Liver (tissue), 8 donors: ENCODE measurements at regions not wholly inside any gene's neighbourhood (a gene's known extent, or its start where the extent isn't known, plus 50 kb on each side); places are given as distances from the start of the nearest gene placed in this dataset.

ENCODE experiments used
- DNase-seq: peaks from one replicate; pipeline ENCODE4 v3.0.0-alpha.2; 2017; ENCODE audit warnings: low spot score
- H3K27ac ChIP-seq, 2 donors: one replicate each; pipeline ENCODE4 v1.7.0; 2013; ENCODE audit warnings: inconsistent platforms in 2 of 2, low read length in 2 of 2, control low read depth in 1 of 2, low read depth in 1 of 2, mild to moderate bottlenecking in 1 of 2
- H3K27me3 ChIP-seq, 4 donors: one replicate each; pipeline versions ENCODE4 v1.6.1 to v1.7.0; 2013; ENCODE audit warnings: low read length in 3 of 4, inconsistent platforms in 1 of 4, mild to moderate bottlenecking in 1 of 4, moderate library complexity in 1 of 4; ENCODE audit not compliant: control insufficient read depth in 4 of 4, insufficient read depth in 4 of 4
- H3K36me3 ChIP-seq, 4 donors: one replicate each; pipeline versions ENCODE4 v1.6.1 to v1.7.0; 2013; ENCODE audit warnings: low read length in 3 of 4, mild to moderate bottlenecking in 3 of 4, low read depth in 1 of 4, moderate library complexity in 1 of 4; ENCODE audit not compliant: control insufficient read depth in 4 of 4, insufficient read depth in 3 of 4
- H3K4me1 ChIP-seq, 4 donors: one replicate each; pipeline versions ENCODE4 v1.6.1 to v1.7.0; 2013; ENCODE audit warnings: low read length in 3 of 4, mild to moderate bottlenecking in 3 of 4, moderate library complexity in 1 of 4; ENCODE audit not compliant: control insufficient read depth in 4 of 4, insufficient read depth in 4 of 4
- H3K4me3 ChIP-seq, 3 donors: one replicate each; pipeline versions ENCODE4 v1.6.1 to v1.7.0; 2013; ENCODE audit warnings: low read length in 3 of 3, control low read depth in 1 of 3, low read depth in 1 of 3, mild to moderate bottlenecking in 1 of 3
- H3K9ac ChIP-seq, 2 donors: one replicate each; pipeline ENCODE4 v1.7.0; 2013; ENCODE audit warnings: low read length in 2 of 2, mild to moderate bottlenecking in 2 of 2, moderate library complexity in 2 of 2, control low read depth in 1 of 2, low read depth in 1 of 2
- H3K9me3 ChIP-seq, 4 donors: one replicate each; pipeline versions ENCODE4 v1.6.1 to v1.7.0; 2013; ENCODE audit warnings: low read length in 3 of 4; ENCODE audit not compliant: control insufficient read depth in 4 of 4
- CTCF ChIP-seq: fragments of 150-350 bp; IDR thresholded peaks from 2 replicates; pipeline ENCODE4 v1.5.1; 2017; ENCODE audit warnings: improper control_type of control experiment, low read depth, low read length; ENCODE audit not compliant: missing input control
- EGR1 ChIP-seq, 2 donors: IDR thresholded peaks; 2 replicates each; pipeline ENCODE4 v1.6.1; 2016 to 2018; ENCODE audit warnings: antibody characterized with exemption in 2 of 2, low read depth in 2 of 2
- FOXA1 ChIP-seq: IDR thresholded peaks from 2 replicates; pipeline ENCODE4 v1.6.1; 2016; ENCODE audit warnings: antibody characterized with exemption
- FOXA2 ChIP-seq: IDR thresholded peaks from 2 replicates; pipeline ENCODE4 v1.6.1; 2016; ENCODE audit warnings: antibody characterized with exemption
- HNF4G ChIP-seq: IDR thresholded peaks from 2 replicates; pipeline ENCODE4 v1.6.1; 2016; ENCODE audit warnings: antibody characterized with exemption
- JUND ChIP-seq, 2 donors: IDR thresholded peaks; 2 replicates each; pipeline ENCODE4 v1.6.1; 2016; ENCODE audit warnings: antibody characterized with exemption in 2 of 2
- NR2F2 ChIP-seq: IDR thresholded peaks from 2 replicates; pipeline ENCODE4 v1.6.1; 2016; ENCODE audit warnings: antibody characterized with exemption
- RAD21 ChIP-seq, 2 donors: IDR thresholded peaks; 2 replicates each; pipeline ENCODE4 v1.6.1; 2016; ENCODE audit warnings: antibody characterized with exemption in 2 of 2, mild to moderate bottlenecking in 2 of 2
- RXRA ChIP-seq, 2 donors: IDR thresholded peaks; 2 replicates each; pipeline ENCODE4 v1.6.1; 2017 to 2018; ENCODE audit warnings: antibody characterized with exemption in 2 of 2, mild to moderate bottlenecking in 1 of 2
- SP1 ChIP-seq: IDR thresholded peaks from 2 replicates; pipeline ENCODE4 v1.6.1; 2018; ENCODE audit warnings: antibody characterized with exemption, mild to moderate bottlenecking
- YY1 ChIP-seq: IDR thresholded peaks from 2 replicates; pipeline ENCODE4 v1.6.1; 2016; ENCODE audit warnings: antibody characterized with exemption, mild to moderate bottlenecking
- ZBTB33 ChIP-seq: IDR thresholded peaks from 2 replicates; pipeline ENCODE4 v1.6.1; 2016; ENCODE audit warnings: antibody characterized with exemption
- WGBS: extraction: QIAGEN DNeasy Blood & Tissue Kit; methylation state at CpG from one replicate; pipeline ENCODE4 v1.1.7; 2013; 5-methylcytosine and 5-hydroxymethylcytosine counted together
- TF ChIP-seq, protein P1 (sequence below): IDR thresholded peaks from 2 replicates; pipeline ENCODE4 v1.6.1; 2016; ENCODE audit warnings: antibody characterized with exemption
- TF ChIP-seq, protein P2 (sequence below): IDR thresholded peaks from 2 replicates; pipeline ENCODE4 v1.6.1; 2016; ENCODE audit warnings: antibody characterized with exemption
- TF ChIP-seq, protein P3 (sequence below): IDR thresholded peaks from 2 replicates; pipeline ENCODE4 v1.6.1; 2016; ENCODE audit warnings: antibody characterized with exemption, mild to moderate bottlenecking
- donor health status: healthy.
- donor health status: healthy.
- donor health status: healthy.
- donor health status: healthy.
- donor health status: healthy.

GRCh38 chr14:58954901-58955861, 233.3 kb upstream of the DAAM1 start:
- H3K9me3 ChIP-seq, result peaks cover 0 to 9% (median 0%) of the 10 kb centered on the region in 4 donors
- no peaks in the 10 kb centered on the region for H3K4me1 ChIP-seq
- H3K36me3 ChIP-seq, result no peaks in the 10 kb centered on the region
- TF ChIP-seq, protein P1, sequence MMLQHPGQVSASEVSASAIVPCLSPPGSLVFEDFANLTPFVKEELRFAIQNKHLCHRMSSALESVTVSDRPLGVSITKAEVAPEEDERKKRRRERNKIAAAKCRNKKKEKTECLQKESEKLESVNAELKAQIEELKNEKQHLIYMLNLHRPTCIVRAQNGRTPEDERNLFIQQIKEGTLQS, result no peak
- no peak for TF ChIP-seq NR2F2
- no peak for TF ChIP-seq EGR1 (IDR thresholded peaks at IDR 0.05; ENCODE audit: low read depth in 2 of 2)
- TF ChIP-seq YY1, result no peak
- TF ChIP-seq, protein P2, sequence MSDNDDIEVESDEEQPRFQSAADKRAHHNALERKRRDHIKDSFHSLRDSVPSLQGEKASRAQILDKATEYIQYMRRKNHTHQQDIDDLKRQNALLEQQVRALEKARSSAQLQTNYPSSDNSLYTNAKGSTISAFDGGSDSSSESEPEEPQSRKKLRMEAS, result no peak
- no peak for TF ChIP-seq RXRA (IDR thresholded peaks at IDR 0.05)
- no peak for TF ChIP-seq ZBTB33
- TF ChIP-seq RAD21 (IDR thresholded peaks at IDR 0.05), result no peak
- TF ChIP-seq, protein P3, sequence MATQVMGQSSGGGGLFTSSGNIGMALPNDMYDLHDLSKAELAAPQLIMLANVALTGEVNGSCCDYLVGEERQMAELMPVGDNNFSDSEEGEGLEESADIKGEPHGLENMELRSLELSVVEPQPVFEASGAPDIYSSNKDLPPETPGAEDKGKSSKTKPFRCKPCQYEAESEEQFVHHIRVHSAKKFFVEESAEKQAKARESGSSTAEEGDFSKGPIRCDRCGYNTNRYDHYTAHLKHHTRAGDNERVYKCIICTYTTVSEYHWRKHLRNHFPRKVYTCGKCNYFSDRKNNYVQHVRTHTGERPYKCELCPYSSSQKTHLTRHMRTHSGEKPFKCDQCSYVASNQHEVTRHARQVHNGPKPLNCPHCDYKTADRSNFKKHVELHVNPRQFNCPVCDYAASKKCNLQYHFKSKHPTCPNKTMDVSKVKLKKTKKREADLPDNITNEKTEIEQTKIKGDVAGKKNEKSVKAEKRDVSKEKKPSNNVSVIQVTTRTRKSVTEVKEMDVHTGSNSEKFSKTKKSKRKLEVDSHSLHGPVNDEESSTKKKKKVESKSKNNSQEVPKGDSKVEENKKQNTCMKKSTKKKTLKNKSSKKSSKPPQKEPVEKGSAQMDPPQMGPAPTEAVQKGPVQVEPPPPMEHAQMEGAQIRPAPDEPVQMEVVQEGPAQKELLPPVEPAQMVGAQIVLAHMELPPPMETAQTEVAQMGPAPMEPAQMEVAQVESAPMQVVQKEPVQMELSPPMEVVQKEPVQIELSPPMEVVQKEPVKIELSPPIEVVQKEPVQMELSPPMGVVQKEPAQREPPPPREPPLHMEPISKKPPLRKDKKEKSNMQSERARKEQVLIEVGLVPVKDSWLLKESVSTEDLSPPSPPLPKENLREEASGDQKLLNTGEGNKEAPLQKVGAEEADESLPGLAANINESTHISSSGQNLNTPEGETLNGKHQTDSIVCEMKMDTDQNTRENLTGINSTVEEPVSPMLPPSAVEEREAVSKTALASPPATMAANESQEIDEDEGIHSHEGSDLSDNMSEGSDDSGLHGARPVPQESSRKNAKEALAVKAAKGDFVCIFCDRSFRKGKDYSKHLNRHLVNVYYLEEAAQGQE, result no peak
- TF ChIP-seq HNF4G, result no peak
- TF ChIP-seq FOXA2, result no peak
- no peak for TF ChIP-seq FOXA1
- TF ChIP-seq SP1, result no peak
- TF ChIP-seq JUND (IDR thresholded peaks at IDR 0.05), result no peak
- no peak for TF ChIP-seq CTCF
- H3K27me3 ChIP-seq, result no peaks in the 10 kb centered on the region
- WGBS, result 36% methylated on average over 4 of the region's 4 CpGs
- no peak overlapping the region for H3K27ac ChIP-seq
- H3K9ac ChIP-seq, result no peak overlapping the region
- DNase-seq, result no peak
- no peak overlapping the region for H3K4me3 ChIP-seq
